ENCODE measurements at regions not wholly inside any gene's neighbourhood (a gene's known extent, or its start where the extent isn't known, plus 50 kb on each side); places are given as distances from the start of the nearest gene placed in this dataset.

- TF ChIP-seq, protein P1, sequence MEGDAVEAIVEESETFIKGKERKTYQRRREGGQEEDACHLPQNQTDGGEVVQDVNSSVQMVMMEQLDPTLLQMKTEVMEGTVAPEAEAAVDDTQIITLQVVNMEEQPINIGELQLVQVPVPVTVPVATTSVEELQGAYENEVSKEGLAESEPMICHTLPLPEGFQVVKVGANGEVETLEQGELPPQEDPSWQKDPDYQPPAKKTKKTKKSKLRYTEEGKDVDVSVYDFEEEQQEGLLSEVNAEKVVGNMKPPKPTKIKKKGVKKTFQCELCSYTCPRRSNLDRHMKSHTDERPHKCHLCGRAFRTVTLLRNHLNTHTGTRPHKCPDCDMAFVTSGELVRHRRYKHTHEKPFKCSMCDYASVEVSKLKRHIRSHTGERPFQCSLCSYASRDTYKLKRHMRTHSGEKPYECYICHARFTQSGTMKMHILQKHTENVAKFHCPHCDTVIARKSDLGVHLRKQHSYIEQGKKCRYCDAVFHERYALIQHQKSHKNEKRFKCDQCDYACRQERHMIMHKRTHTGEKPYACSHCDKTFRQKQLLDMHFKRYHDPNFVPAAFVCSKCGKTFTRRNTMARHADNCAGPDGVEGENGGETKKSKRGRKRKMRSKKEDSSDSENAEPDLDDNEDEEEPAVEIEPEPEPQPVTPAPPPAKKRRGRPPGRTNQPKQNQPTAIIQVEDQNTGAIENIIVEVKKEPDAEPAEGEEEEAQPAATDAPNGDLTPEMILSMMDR (optimal IDR thresholded peaks at IDR 0.05 in 1 of 3, IDR thresholded peaks at IDR 0.05 in 1 of 3, conservative IDR thresholded peaks at IDR 0.05 in 1 of 3; ENCODE audit: extremely low read depth in 1 of 3, insufficient read depth in 2 of 3, low read length in 3 of 3), result no peak
- TF ChIP-seq EZH2 (IDR thresholded peaks at IDR 0.05; ENCODE audit: low read length), result no peak
Measured at GRCh38 chr4:170868170-170868569, 778.4 kb upstream of the AADAT start.
